ENCODE measurements at regions not wholly inside any gene's neighbourhood (a gene's known extent, or its start where the extent isn't known, plus 50 kb on each side); places are given as distances from the start of the nearest gene placed in this dataset.
A peak's percentile ranks its signal among the peaks of the same experiment; 100 is the strongest.

DNA sequence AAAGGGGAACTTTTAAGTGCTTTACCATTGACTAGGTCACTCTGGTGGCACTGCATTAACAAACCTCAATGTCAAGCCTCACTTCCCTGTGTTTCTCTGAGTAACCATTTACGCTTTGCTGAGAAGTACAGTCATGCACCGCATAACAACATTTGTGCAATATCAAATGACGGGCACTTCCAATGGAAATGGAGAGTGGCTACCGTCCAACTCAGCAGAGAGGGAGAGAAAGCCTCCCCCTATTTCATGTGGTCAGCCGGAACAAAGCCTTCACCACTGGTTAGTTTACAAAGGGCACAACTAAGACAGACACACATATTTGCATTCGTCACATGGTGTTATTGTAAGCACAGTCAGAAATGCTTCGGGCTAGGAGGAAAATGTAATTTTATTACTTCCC lies 117.3 kb downstream of the RASSF10 start:
- Histone ChIP-seq H3K14ac (ENCODE audit: low read length in 2 of 2) (no peak overlapping the region), H3K36me3 (ENCODE audit: control insufficient read depth in 1 of 2, insufficient read depth in 2 of 2, low read depth in 1 of 2, low read length in 2 of 2) (no peaks in the 10 kb centered on the region), H2BK5ac (ENCODE audit: low read depth, low read length, poor library complexity, severe bottlenecking) (no peak overlapping the region), H3K4me3 (ENCODE audit: insufficient read depth in 1 of 2, low read depth in 1 of 2, low read length in 2 of 2) (no peak overlapping the region), H2BK12ac (ENCODE audit: low read length in 2 of 2) (no peak overlapping the region), H3K4ac (ENCODE audit: low read depth in 1 of 2, low read length in 2 of 2) (no peak overlapping the region), H3K9ac (ENCODE audit: low read length) (no peak overlapping the region), H3K79me1 (replicated peaks; ENCODE audit: low read length, poor library complexity, severe bottlenecking) (no peaks in the 10 kb centered on the region), H4K8ac (ENCODE audit: low read length) (no peak overlapping the region), H2BK120ac (ENCODE audit: low read depth, low read length) (no peak overlapping the region), H4K91ac (ENCODE audit: low read length) (no peak overlapping the region), H3K4me1 (ENCODE audit: control insufficient read depth, insufficient read depth, low read depth, low read length) (peaks cover 1% of the 10 kb centered on the region), H3K23ac (ENCODE audit: low read length in 2 of 2) (no peak overlapping the region), H3K27me3 (ENCODE audit: control insufficient read depth in 1 of 2, insufficient read depth in 1 of 2, low read length in 2 of 2) (peaks cover 0 to 14% of the 10 kb centered on the region in 2 experiments), H3K4me2 (ENCODE audit: low read length, poor library complexity, severe bottlenecking) (no peak overlapping the region), H3K9me3 (ENCODE audit: control insufficient read depth, low read length) (peaks cover 20% of the 10 kb centered on the region), H2AFZ (ENCODE audit: low read depth, low read length) (no peak overlapping the region), H3K27ac (ENCODE audit: low read length, poor library complexity, severe bottlenecking) (peak overlapping the region; percentile 81), H2AK5ac (ENCODE audit: low read length, severe bottlenecking) (no peak overlapping the region), H2BK15ac (ENCODE audit: low read depth, poor library complexity, severe bottlenecking) (no peak overlapping the region), H3K18ac (ENCODE audit: low read depth in 1 of 2, low read length in 2 of 2) (no peak overlapping the region)
- peak; percentile 14 for DNase-seq
- 88% methylated on average over 7 of the region's 7 CpGs for WGBS

GRCh38 chr11:13127161-13127560 lies 118.0 kb downstream of the RASSF10 start:
- peak overlapping the region; percentile 81 for H3K27ac ChIP-seq (ENCODE audit: low read length, poor library complexity, severe bottlenecking)
- no peak overlapping the region for H3K4ac ChIP-seq (ENCODE audit: low read depth in 1 of 2, low read length in 2 of 2)
- H2BK120ac ChIP-seq (ENCODE audit: low read depth, low read length) = no peak overlapping the region
- H3K14ac ChIP-seq (ENCODE audit: low read length in 2 of 2) = no peak overlapping the region
- H3K36me3 ChIP-seq (ENCODE audit: control insufficient read depth in 1 of 2, insufficient read depth in 2 of 2, low read depth in 1 of 2, low read length in 2 of 2) = no peaks in the 10 kb centered on the region
- no peak overlapping the region for H4K91ac ChIP-seq (ENCODE audit: low read length)
- H3K4me1 ChIP-seq (ENCODE audit: control insufficient read depth, insufficient read depth, low read depth, low read length) = no peaks in the 10 kb centered on the region
- peaks cover 20% of the 10 kb centered on the region for H3K9me3 ChIP-seq (ENCODE audit: control insufficient read depth, low read length)
- H2AK5ac ChIP-seq (ENCODE audit: low read length, severe bottlenecking) = peak overlapping the region; percentile 87
- H2BK5ac ChIP-seq (ENCODE audit: low read depth, low read length, poor library complexity, severe bottlenecking) = no peak overlapping the region
- no peaks in the 10 kb centered on the region for H3K79me1 ChIP-seq (replicated peaks; ENCODE audit: low read length, poor library complexity, severe bottlenecking)
- H4K8ac ChIP-seq (ENCODE audit: low read length) = no peak overlapping the region
- no peak overlapping the region for H2AFZ ChIP-seq (ENCODE audit: low read depth, low read length)
- 51% methylated on average over 2 of the region's 2 CpGs for WGBS
- no peak overlapping the region for H3K9ac ChIP-seq (ENCODE audit: low read length)
- no peak overlapping the region for H2BK15ac ChIP-seq (ENCODE audit: low read depth, poor library complexity, severe bottlenecking)
- H3K18ac ChIP-seq (ENCODE audit: low read depth in 1 of 2, low read length in 2 of 2) = no peak overlapping the region
- DNase-seq = no peak
- no peak overlapping the region for H3K4me2 ChIP-seq (ENCODE audit: low read length, poor library complexity, severe bottlenecking)
- peaks cover 0 to 14% of the 10 kb centered on the region in 2 experiments for H3K27me3 ChIP-seq (ENCODE audit: control insufficient read depth in 1 of 2, insufficient read depth in 1 of 2, low read length in 2 of 2)
- no peak overlapping the region for H3K4me3 ChIP-seq (ENCODE audit: insufficient read depth in 1 of 2, low read depth in 1 of 2, low read length in 2 of 2)
- H2BK12ac ChIP-seq (ENCODE audit: low read length in 2 of 2) = no peak overlapping the region
- H3K23ac ChIP-seq (ENCODE audit: low read length in 2 of 2) = no peak overlapping the region

DNA sequence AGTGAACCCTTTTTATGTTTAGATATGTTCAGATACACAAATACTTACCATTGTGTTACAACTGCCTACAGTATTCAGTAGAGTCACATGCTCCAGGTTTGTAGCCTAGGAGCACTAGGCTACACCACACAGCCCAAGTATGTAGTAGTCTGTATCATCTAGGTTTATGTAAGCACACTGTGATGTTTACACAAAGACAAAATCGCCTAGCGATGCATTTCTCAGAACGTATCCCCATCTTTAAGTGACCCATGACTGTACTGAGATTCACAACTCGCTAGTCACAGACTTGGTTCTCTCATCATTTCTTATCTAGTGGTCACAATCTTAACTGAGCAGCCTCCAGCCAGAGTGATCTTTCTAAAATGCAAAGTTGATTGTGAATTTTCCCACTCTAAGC lies 119.2 kb downstream of the RASSF10 start:
- H3K14ac ChIP-seq (ENCODE audit: low read length in 2 of 2) = no peak overlapping the region
- H3K4me1 ChIP-seq (ENCODE audit: control insufficient read depth, insufficient read depth, low read depth, low read length) = no peaks in the 10 kb centered on the region
- no peaks in the 10 kb centered on the region for H3K79me1 ChIP-seq (replicated peaks; ENCODE audit: low read length, poor library complexity, severe bottlenecking)
- H2BK15ac ChIP-seq (ENCODE audit: low read depth, poor library complexity, severe bottlenecking) = no peak overlapping the region
- no peak overlapping the region for H4K91ac ChIP-seq (ENCODE audit: low read length)
- no peak overlapping the region for H2AK5ac ChIP-seq (ENCODE audit: low read length, severe bottlenecking)
- H2BK120ac ChIP-seq (ENCODE audit: low read depth, low read length) = no peak overlapping the region
- peaks cover 0 to 22% of the 10 kb centered on the region in 2 experiments for H3K27me3 ChIP-seq (ENCODE audit: control insufficient read depth in 1 of 2, insufficient read depth in 1 of 2, low read length in 2 of 2)
- H2BK5ac ChIP-seq (ENCODE audit: low read depth, low read length, poor library complexity, severe bottlenecking) = no peak overlapping the region
- peaks cover 14% of the 10 kb centered on the region for H3K9me3 ChIP-seq (ENCODE audit: control insufficient read depth, low read length)
- no peak overlapping the region for H3K18ac ChIP-seq (ENCODE audit: low read depth in 1 of 2, low read length in 2 of 2)
- no peak overlapping the region for H3K27ac ChIP-seq (ENCODE audit: low read length, poor library complexity, severe bottlenecking)
- H2BK12ac ChIP-seq (ENCODE audit: low read length in 2 of 2) = no peak overlapping the region
- no peak for DNase-seq
- no peaks in the 10 kb centered on the region for H3K36me3 ChIP-seq (ENCODE audit: control insufficient read depth in 1 of 2, insufficient read depth in 2 of 2, low read depth in 1 of 2, low read length in 2 of 2)
- H3K23ac ChIP-seq (ENCODE audit: low read length in 2 of 2) = no peak overlapping the region
- no peak overlapping the region for H3K9ac ChIP-seq (ENCODE audit: low read length)
- no peak overlapping the region for H2AFZ ChIP-seq (ENCODE audit: low read depth, low read length)
- no peak overlapping the region for H4K8ac ChIP-seq (ENCODE audit: low read length)
- H3K4me3 ChIP-seq (ENCODE audit: insufficient read depth in 1 of 2, low read depth in 1 of 2, low read length in 2 of 2) = no peak overlapping the region
- 75% methylated on average over 4 of the region's 4 CpGs for WGBS
- no peak overlapping the region for H3K4me2 ChIP-seq (ENCODE audit: low read length, poor library complexity, severe bottlenecking)
- no peak overlapping the region for H3K4ac ChIP-seq (ENCODE audit: low read depth in 1 of 2, low read length in 2 of 2)

- WGBS = 91% methylated on average over 3 of the region's 3 CpGs
These were observed 125.0 kb downstream of the RASSF10 start for GRCh38 chr11:13134066-13134465.

More at GRCh38 chr11:13134066-13134465, 125.0 kb downstream of the RASSF10 start:
- Histone ChIP-seq H3K4ac (ENCODE audit: low read depth in 1 of 2, low read length in 2 of 2) (no peak overlapping the region), H2BK12ac (ENCODE audit: low read length in 2 of 2) (no peak overlapping the region), H3K9me3 (ENCODE audit: control insufficient read depth, low read length) (no peaks in the 10 kb centered on the region), H3K79me1 (replicated peaks; ENCODE audit: low read length, poor library complexity, severe bottlenecking) (no peaks in the 10 kb centered on the region), H2BK15ac (ENCODE audit: low read depth, poor library complexity, severe bottlenecking) (no peak overlapping the region), H4K8ac (ENCODE audit: low read length) (no peak overlapping the region), H3K14ac (ENCODE audit: low read length in 2 of 2) (peak overlapping the region in 1 of 2 experiments; percentile 87), H2AK5ac (ENCODE audit: low read length, severe bottlenecking) (peak overlapping the region; percentile 7), H3K27me3 (ENCODE audit: control insufficient read depth in 1 of 2, insufficient read depth in 1 of 2, low read length in 2 of 2) (peaks cover 0 to 30% of the 10 kb centered on the region in 2 experiments), H3K18ac (ENCODE audit: low read depth in 1 of 2, low read length in 2 of 2) (no peak overlapping the region), H3K4me2 (ENCODE audit: low read length, poor library complexity, severe bottlenecking) (no peak overlapping the region), H3K36me3 (ENCODE audit: control insufficient read depth in 1 of 2, insufficient read depth in 2 of 2, low read depth in 1 of 2, low read length in 2 of 2) (no peaks in the 10 kb centered on the region), H2BK5ac (ENCODE audit: low read depth, low read length, poor library complexity, severe bottlenecking) (no peak overlapping the region), H3K23ac (ENCODE audit: low read length in 2 of 2) (no peak overlapping the region), H4K91ac (ENCODE audit: low read length) (no peak overlapping the region), H3K4me1 (ENCODE audit: control insufficient read depth, insufficient read depth, low read depth, low read length) (peaks cover 11% of the 10 kb centered on the region), H2AFZ (ENCODE audit: low read depth, low read length) (no peak overlapping the region), H3K4me3 (ENCODE audit: insufficient read depth in 1 of 2, low read depth in 1 of 2, low read length in 2 of 2) (no peak overlapping the region), H3K9ac (ENCODE audit: low read length) (no peak overlapping the region), H2BK120ac (ENCODE audit: low read depth, low read length) (no peak overlapping the region), H3K27ac (ENCODE audit: low read length, poor library complexity, severe bottlenecking) (peak overlapping the region; percentile 92)
- no peak for DNase-seq
